ENCODE measurements at regions not wholly inside any gene's neighbourhood (a gene's known extent, or its start where the extent isn't known, plus 50 kb on each side); places are given as distances from the start of the nearest gene placed in this dataset.

DNA sequence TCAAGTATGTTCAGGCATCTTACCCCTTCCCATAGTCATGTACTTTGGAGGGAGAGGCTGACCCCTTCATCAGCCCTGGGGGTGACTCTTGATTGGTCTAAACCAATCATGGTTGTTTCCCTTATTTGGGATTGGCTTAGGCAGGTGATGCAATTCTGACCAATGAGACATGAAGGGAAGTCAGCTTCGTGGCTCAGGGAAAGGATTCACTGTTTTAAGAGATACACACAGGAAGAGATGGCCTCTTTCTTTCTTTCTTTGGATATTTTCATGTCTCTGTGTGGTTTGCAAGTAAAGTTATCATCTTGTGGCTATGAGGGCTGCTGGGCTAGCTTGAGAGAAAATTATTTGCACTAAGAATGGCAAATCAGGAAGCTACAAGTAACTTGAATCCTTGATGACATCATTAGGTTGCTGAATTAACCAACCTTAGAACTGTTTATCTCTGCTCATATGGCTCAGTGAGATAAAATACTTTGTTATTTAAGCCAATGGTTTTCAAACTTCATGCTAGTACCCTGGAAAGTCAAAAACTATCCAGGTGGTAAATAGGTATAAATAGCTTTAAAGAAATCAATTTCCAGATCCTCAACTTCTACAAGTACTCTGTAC, 144.2 kb upstream of the CENPW start:
- H3K4me3 ChIP-seq (ENCODE audit: low read length): no peak overlapping the region
- DNase-seq (ENCODE audit: low read depth): no peak

DNA sequence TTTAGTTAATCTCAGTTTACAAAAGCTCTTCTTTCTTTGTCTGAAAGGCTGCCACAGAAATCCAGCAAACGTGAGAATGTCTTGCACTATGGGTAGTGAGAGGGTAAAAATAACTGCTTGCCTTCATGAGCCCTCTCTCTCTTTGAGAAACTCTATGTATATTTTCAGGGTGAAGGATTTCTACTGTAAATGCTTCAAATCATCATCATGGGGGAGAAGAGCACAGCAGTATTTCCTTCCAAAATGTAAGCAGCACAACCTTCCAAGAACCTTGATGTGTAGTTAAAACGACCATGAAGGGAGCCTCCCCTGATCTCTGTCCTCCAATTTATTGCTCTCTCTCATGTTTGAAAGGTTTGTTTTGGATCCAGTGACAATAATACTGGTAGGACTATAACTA, 141.3 kb upstream of the CENPW start:
- no peak for DNase-seq (ENCODE audit: low read depth)
- H3K4me3 ChIP-seq (ENCODE audit: low read length): no peak overlapping the region
- TF ChIP-seq, protein P1, sequence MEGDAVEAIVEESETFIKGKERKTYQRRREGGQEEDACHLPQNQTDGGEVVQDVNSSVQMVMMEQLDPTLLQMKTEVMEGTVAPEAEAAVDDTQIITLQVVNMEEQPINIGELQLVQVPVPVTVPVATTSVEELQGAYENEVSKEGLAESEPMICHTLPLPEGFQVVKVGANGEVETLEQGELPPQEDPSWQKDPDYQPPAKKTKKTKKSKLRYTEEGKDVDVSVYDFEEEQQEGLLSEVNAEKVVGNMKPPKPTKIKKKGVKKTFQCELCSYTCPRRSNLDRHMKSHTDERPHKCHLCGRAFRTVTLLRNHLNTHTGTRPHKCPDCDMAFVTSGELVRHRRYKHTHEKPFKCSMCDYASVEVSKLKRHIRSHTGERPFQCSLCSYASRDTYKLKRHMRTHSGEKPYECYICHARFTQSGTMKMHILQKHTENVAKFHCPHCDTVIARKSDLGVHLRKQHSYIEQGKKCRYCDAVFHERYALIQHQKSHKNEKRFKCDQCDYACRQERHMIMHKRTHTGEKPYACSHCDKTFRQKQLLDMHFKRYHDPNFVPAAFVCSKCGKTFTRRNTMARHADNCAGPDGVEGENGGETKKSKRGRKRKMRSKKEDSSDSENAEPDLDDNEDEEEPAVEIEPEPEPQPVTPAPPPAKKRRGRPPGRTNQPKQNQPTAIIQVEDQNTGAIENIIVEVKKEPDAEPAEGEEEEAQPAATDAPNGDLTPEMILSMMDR (conservative IDR thresholded peaks at IDR 0.05; ENCODE audit: low read length): no peak

More for the DNA sequence above, 144.2 kb upstream of the CENPW start:
- TF ChIP-seq, protein P1 (conservative IDR thresholded peaks at IDR 0.05; ENCODE audit: low read length): no peak

DNA sequence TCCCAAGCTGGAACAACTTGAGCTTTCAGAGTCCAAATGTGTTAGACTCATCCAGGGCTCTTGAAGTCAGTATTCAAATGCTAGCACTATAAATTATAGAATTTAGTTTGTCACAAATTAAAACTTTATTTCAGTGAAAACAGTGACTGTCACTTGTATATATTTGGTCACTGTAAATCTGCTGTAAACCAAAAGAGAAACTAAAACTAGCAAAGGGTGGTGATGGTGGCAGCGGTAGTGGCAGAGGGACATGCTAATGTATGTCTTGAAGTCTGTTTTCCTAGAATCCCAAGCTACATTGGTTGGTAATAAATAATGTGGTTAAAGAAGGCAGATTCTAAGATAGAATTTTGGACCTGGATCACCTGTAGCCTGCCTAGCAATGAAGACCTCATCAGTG, 140.4 kb upstream of the CENPW start:
- DNase-seq (ENCODE audit: low read depth): no peak
- H3K4me3 ChIP-seq (ENCODE audit: low read length): no peak overlapping the region
- TF ChIP-seq, protein P1 (conservative IDR thresholded peaks at IDR 0.05; ENCODE audit: low read length): no peak

DNA sequence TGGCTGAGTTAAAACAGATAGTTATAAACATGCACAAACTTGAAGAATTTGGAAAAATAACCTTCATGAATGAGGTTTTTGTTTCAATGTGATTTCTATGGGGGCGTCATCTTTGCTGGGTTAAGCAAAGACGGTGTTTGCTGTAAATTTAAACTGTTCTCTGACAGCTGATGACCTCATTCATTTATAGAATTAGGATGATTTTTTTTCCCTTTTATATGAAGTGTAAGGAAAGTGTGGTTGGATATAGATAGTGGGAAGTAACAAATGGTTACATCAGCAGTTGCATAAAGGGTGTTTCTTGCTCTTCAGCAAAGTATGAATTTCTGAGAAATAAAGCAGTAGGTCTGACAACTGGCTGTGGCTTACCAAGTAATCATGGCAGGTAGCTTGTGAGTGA, 137.2 kb upstream of the CENPW start:
- no peak for DNase-seq (ENCODE audit: low read depth)
- TF ChIP-seq, protein P1 (conservative IDR thresholded peaks at IDR 0.05; ENCODE audit: low read length): no peak
- no peak overlapping the region for H3K4me3 ChIP-seq (ENCODE audit: low read length)

DNA sequence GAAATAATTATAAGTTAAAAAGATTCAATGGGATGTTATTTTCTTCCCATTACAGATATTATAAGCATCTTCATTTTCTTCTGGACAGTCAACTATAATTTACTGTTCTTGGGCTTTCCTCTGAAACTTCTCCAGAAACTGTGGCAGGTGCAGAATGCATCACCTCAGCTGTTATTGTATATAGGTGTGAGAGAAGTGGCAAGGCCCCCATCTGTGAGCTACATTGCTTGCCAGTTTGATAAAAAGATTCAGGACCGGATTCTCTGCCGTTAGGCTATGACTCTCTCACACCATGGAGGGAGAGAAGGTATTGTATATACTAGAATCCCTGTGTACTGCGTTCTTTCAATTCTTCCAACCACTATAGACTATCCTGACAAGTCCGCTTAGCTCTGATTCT, 135.8 kb upstream of the CENPW start:
- DNase-seq (ENCODE audit: low read depth): no peak
- TF ChIP-seq, protein P1 (conservative IDR thresholded peaks at IDR 0.05; ENCODE audit: low read length): no peak

DNA sequence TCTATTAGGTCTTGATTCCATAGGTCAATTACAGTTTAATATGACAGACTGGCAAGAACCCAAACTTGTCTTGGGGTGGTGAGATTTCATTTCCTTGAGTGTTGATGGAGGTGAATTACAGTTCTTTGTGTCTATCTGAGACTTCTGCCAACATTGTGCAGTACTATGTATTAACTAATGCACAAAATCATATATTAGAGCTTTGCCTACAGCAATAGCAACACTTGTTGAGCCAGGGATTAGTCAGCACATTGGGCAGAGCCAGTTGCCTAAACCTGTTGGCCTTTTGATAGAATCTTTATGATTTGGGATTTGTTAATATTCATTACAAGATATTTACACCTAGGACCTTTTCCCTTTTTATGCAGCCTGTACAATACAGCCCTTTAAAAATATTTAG, 135.3 kb upstream of the CENPW start:
- H3K4me3 ChIP-seq (ENCODE audit: low read length): no peak overlapping the region
- TF ChIP-seq, protein P1 (conservative IDR thresholded peaks at IDR 0.05; ENCODE audit: low read length): no peak
- DNase-seq (ENCODE audit: low read depth): no peak

More for the DNA sequence above, 135.8 kb upstream of the CENPW start:
- no peak overlapping the region for H3K4me3 ChIP-seq (ENCODE audit: low read length)

DNA sequence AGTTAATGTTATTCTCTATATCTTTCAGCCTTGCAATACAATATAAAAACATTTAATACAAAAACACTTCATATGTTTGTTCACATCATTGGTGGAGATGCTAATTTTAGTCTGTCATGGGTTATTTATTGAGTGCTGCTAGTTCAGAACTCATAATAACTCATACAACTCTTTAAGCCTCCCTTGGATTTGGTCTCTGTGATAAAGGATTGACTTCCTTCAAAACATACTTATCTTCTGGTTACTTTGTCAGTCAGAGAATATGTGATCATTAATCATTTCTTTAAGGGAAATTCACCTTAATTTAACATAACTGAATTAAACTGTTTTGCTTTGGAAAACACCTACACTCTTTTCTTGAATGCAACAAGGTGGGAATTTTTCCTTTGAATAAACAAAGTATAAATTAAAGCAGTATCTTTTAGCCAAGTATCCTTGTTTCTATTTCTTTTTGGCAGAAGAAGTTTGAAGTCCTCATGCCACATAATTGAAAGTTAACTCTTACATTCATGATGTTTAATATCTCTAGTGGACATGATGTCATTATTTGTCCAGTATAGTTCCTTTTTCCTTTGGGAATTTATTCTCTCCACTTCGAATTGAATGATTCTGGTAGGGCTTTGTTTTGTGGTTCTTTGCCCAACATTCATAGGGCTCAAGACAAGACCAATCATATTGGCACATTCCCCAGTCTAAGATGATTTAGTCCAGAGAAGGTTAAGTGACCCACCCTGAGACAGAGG, 133.2 kb upstream of the CENPW start:
- no peak overlapping the region for H3K4me3 ChIP-seq (ENCODE audit: low read length)
- TF ChIP-seq, protein P1 (conservative IDR thresholded peaks at IDR 0.05; ENCODE audit: low read length): no peak
- no peak for DNase-seq (ENCODE audit: low read depth)

All from AG10803 (cell line).